GM18517 (cell line): ENCODE measurements at regions not wholly inside any gene's neighbourhood (a gene's known extent, or its start where the extent isn't known, plus 50 kb on each side); places are given as distances from the start of the nearest gene placed in this dataset.
"Not testable (repeated sequence)": the region's sequence is repeated elsewhere in the genome, so short reads cannot be mapped to it uniquely, and the experiment has no call there.

ENCODE experiments used
- ATAC-seq: cut with Tn5 transposase; IDR thresholded peaks from one replicate; pipeline ENCODE4 v1.9.1; 2021; ENCODE audit warnings: mild to moderate bottlenecking, moderate library complexity; ENCODE audit not compliant: unreplicated experiment

DNA sequence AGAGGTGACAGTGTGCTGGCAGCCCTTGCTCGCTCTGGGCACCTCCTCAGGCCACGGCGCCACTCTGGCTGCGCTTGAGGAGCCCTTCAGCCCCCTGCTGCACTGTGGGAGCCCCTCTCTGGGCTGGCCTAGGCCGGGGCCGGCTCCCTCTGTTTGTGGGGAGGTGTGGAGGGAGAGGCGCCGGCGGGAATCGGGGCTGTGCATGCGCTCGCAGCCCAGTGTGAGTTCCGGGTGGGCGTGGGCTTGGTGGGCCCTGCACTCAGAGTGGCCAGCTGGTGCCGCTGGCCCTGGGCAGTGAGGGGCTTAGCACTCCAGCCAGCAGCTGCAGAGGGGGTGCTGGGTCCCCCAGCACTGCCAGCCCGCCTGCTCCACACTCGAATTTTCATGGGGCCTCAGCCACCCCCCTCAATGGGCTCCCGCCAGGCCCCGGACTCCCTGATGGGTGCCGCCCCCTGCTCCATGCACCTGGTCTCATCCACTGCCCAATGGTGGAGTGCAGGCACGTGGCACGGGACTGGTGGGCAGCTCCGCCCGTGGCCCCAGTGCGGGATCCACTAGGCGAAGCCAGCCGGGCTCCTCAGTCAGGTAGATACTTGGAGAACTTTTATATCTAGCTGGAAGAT lies 96.7 kb upstream of the BET1 start:
- no peak for ATAC-seq

DNA sequence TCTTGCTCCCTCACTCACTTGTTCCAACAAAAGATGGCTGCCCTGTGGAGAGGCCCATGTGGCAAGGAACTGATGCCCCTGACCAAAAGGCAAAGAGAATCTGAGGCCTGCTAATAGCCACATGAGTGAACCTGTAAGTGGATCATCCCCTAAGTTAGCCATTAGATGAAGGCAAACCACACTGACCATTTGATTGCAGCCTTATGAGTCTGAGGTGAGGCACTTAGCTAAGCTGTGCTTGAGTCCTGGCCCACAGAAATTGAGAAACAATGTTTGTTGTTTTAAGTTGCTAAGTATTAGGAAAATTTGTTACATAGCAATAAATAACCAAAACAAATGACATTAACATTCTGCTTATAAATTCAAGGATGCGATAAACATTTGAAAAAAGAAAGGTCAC lies 100.1 kb upstream of the BET1 start:
- no peak for ATAC-seq

DNA sequence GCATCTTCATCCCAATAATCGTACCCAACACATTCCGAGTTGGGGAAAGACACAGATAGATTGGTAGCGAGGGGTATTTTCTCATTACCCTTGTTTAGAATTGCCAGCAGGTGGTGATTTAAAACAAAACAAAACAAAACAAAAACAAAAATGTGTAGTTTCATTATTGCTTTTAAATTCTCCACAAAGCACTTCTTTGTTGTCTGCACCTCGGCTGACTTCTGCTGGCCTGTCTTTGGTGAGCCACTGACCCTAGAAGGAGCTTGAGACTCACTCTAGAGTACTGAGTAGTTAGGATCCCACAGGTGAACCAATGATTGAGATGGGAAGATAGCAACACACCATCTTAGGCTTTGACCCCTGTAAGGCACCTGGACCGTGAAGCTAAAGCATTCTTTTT lies 105.4 kb upstream of the BET1 start:
- no peak for ATAC-seq

DNA sequence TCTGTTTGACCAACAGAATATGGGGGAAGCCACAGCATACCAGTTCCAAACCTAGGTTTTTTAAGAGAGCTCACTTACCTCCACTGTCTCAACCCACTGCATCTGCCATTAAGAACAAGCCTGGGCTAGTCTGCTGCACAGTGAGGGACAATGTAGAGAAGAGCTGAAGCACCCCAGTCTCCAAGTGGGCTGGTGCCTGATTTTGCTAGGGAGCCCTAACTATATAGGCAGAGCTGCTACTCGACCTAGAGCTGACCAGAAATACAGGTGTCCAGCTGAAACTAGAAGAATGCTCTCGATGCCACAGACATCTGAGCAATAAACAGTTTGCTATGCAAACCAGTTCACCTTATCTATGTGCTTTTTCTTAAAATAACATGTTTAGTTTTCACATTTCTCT lies 106.9 kb upstream of the BET1 start:
- ATAC-seq = peak; percentile 62

DNA sequence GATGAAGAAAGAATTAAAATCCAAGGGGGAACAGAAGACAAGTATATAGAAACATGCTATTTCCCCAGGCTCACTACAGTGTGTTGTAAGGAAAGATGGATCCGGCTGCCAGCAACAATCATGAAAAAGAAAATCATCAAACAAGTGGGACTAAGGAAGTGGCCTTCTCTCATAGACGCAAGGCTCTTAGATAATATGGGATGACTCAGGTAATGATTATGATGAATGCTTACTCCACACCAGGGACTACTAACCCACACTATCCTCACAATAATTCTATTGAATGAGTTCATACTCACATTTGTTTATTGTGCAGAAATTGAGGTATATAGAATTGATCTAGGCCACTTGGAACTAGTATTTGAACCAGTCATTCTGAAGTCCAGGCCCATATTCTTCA lies 111.2 kb upstream of the BET1 start:
- no peak for ATAC-seq

DNA sequence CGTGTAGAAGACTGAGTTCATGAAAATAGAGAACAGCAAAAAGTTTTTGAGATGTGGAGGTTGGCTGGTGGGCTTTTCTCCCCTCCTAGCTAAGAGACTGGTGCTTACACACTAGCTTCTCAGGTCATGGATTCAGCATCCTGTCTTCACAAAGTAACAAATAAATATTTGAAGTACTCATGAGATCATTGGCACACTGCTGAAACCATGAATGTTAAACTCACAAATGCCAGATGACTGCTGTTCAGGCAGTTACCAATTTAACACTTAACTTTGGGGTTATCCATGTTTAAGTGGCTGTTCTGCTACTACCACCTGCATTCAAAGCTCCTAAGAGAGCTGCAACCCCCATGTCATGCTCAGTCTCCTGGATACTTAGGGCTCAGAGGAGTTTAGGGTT lies 119.0 kb upstream of the BET1 start:
- no peak for ATAC-seq

DNA sequence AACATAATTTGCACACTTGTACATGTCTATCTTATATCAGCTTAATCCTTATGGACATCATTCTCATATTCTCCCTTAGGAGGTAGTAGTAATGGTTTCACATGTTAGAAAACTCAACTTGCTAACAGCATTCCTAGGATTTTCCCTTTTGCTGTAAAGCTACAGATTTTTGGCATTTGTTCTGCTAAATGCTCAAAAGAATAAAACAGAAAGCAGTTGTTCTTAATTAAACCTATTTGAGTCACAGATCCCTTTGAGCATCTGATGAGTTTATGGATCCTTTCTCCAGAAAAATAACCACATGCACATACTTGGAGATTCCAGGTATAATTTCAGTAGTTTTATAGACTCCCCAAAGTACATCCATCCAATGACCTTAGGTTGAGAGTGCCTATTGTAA lies 122.9 kb upstream of the BET1 start:
- ATAC-seq = no peak

DNA sequence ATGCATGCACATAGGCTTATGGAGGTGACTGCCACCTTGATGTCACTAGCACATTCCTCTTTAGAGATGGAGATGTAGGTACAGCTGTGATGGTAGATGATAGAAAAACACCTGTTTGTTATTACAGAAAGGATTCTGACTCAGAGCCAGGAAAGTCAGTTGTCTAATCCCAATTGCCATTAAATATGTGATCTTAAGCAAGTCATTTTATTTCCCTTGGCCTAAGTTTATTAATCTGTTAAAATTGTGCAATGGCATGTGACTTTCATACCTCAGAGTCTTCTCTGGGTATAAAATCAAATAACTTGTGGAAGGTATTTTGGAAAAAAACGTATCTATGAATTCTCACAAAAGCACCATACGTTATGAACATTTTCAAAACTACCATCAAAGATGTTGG lies 123.9 kb upstream of the BET1 start:
- ATAC-seq = no peak

DNA sequence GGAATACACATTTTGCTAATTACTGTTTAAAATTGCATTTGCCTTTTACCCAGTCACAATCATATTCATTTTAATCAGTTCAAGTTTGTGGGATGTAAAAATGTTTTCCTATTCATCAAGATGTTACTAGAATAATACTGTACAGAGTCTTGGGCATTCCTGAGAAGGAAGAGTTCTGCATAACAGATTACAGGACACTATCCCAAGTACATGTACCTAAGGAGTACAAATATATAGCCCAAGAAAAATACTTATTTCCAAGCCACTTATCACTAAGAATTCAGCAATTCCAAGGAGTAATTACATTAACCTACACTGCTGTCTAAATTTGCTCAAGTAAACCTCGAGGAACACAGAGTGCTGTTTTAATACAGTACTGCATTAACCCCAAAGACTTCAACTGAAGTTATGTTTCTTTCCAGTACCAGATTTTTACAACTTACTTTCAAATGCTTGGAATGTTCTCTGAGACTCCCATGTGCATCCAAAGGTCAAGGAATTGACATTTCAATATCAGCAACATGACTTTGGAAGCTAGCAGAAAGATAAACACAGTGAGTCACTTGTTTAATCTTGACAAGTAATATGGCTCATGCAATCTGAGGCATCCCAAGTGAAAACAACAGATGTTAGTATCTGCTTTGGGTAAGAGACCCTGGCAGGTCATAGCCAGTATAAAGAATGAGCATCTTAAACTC lies 125.4 kb upstream of the BET1 start:
- no peak for ATAC-seq

DNA sequence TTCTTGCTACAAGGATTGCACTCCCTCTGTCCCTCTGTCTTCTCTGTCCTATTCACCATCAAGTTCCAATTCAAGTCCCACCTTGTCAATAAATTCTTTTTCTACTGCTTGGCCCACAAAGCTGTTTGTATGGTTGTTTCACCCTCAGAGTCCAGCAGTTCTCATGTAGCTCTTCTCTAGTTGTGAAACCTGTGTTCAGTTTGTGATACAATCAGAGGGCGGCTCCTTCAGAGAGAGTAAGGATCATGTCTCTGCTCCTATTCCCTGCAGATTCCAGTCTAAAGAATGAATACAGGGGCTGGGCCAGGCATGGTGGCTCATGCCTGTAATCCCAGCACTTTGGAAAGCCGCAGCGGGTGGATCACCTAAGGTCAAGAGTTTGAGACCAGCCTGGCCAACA lies 126.6 kb upstream of the BET1 start:
- no peak for ATAC-seq

DNA sequence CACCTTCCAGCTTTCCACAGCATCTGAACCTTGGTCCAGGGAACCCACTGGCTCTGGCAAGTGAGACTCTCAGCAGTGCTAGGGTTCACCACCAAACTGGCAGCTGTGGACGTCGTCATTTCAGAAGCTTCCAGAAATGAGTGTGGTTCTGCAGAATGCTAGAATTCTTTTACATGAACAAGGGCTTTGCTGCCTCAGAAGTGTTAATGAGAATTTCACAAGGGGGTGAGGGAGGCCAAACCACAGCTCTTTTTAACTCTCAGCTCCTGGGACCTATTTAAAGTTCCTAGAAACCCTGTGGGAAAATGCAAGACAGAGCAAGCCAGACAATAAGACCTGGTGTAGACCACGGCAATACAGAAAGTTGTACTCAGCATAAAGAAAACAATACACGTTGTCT lies 129.3 kb upstream of the BET1 start:
- ATAC-seq = no peak

DNA sequence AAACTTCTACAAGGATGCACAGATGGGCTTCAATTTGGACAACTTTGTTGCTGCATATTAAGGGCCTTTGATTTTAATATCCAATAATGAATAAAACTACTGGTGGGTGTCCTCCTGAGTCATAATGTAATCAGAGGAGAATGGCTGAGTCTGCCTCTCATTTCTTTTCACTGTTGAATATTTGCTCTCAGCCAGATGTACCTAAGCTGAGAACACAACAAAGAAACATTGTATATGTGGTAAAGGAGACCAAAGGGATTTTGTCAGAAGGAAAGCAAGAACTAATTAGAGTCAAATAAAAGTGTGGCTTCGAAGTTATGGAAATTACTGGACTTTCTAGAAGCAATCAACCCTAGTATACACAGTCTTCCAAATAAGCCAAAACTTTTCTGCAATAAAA lies 131.0 kb upstream of the BET1 start:
- ATAC-seq = no peak

DNA sequence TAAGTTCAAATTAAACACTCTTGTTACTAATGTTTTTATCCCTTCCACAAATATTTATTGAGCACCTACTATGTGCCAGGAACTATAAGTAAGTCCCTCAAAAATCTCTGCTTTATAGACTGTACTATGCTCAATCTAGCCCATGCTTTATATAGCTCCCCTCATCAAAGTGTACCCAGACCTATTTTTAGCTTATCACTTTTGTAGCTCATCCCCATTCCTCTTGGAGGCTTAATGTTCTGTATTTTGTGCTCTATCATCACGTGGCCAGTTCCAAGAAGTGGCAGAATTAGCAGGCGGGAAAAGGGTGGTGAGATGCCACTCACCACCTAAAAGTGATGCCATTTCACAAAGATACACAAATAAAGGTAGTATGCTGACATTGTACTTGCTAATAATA lies 138.1 kb upstream of the BET1 start:
- ATAC-seq = no peak

DNA sequence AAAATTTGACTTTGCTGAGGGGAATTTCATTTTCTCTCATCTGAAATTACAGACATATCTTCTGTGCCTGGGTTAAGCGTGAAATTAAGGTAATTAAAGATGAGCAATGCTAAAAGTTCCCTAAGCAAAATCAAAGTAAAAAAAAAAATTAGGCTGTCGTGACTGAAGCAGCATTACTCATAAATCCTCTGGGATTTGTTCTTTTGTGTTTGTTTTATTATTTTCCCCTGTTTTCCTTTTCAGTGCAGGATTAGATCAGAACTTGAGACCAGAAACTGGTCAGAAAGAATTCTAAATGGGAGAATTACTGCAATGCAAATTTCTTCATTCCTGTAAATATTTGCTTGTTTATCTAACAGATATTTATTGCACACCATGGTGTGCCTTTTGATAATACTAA lies 141.4 kb upstream of the BET1 start:
- no peak for ATAC-seq

DNA sequence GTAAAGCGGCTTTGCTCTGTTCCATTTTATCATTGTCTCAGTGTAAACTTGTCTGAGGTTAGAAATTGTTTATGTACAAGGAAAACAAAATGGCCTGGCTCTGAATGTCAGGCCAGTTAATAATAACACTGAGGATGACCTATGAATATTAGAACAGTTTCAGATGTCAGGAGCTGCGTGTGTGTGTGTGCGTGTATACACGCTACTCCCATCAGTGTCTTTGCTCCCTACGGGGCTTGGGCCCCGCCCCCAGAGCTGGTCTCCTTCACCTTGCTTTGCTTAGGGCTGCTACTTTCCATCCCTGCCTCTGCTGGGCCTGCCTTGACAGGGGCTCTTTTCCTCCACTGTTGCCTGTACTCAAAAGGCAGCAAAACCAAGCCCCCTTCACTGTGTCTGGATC lies 142.3 kb upstream of the BET1 start:
- no peak for ATAC-seq

DNA sequence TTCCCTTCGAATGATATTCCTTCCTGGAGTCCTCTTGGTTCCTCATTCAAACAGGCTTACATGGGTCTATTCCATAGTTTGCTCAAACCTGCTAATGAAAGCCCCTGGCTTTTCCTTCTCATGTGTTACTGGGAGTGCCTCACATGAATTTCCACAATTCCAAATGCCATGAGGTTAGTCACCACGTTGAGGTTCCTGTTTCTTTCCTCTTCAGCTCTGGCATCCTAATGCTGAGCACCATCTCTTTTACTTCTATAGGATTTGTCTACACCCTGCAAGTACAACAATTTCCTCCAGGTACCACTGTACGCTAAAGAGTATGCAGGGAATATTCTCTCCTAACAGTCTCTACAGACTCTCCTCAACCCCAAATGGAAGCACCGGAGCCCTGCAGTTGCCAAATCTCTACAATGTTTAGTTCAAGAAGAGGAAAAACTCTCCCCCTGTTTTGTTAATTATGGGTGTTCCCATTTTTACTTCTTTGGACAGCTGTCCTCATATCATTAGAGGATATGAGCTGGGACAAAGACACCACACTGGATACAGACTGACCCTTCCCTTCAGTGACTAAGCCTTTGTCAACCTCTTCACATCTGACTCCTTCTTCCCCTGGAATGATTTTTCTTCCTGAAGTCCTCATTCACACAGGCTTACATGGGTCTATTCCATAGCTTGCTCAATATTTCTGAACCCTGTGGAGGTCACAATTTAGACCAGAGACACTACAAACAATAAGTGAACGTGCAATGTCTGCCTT lies 145.8 kb upstream of the BET1 start:
- ATAC-seq = no peak

DNA sequence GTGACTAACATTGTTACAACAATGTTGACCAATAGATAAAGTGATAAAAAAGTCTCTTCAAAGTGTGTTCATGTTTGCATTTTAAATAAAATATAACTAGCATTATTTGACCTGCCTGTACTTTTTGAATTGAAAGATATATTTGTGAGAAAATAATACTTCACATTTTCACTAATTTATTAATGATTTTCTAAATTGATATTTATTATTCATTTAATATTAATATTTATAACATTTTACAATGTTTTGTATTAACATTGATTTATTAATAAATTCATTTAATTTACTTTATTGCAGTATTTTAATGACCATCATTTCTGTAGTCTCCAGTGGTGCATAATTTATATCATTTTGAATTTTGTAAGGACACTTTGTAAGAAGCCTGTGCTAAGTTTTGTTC lies 150.0 kb upstream of the BET1 start:
- no peak for ATAC-seq

DNA sequence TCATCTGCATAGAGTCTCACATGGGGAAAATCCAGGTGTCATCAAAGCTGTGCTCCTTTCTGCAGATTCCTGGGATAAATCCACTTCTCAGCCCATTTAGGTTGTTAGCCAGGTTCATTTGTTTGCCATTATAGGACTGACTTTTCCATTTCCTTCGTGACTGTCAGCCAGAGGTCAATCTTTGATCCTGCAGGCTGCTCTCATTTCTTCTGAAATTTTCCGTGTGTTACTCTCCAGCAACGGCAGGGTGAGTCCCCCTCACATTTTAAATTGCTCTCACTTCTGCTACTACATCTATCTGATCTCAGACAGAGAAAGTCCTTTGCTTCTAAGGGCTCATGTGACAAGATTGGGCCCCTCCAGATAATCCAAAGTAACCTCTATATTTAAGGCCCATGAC lies 150.7 kb upstream of the BET1 start:
- no peak for ATAC-seq

DNA sequence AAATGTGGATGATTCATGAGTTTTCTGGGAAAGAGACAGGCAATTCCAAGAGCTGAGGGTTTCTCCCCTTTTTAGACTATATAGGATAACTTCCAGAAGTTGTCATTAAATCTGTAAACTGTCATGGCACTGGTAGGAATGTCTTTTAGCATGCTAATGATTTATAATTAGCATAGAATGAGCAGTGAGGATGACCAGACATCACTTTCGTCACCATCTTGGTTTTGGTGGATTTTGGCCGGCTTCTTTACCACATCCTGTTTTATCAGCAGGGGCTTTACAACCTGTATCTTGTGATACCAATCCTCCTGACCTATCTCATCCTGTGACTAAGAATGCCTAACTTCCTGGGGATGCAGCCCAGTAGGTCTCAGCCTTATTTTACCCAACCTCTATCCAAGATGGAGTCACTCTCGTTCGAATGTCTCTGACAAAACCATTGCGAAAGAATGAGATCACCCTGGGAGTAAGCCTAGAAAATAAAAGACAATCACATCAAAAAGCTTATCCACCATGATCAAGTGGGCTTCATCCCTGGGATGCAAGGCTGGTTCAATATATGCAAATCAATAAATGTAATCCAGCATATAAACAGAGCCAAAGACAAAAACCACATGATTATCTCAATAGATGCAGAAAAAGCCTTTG lies 153.6 kb upstream of the BET1 start:
- ATAC-seq = not testable (repeated sequence)

DNA sequence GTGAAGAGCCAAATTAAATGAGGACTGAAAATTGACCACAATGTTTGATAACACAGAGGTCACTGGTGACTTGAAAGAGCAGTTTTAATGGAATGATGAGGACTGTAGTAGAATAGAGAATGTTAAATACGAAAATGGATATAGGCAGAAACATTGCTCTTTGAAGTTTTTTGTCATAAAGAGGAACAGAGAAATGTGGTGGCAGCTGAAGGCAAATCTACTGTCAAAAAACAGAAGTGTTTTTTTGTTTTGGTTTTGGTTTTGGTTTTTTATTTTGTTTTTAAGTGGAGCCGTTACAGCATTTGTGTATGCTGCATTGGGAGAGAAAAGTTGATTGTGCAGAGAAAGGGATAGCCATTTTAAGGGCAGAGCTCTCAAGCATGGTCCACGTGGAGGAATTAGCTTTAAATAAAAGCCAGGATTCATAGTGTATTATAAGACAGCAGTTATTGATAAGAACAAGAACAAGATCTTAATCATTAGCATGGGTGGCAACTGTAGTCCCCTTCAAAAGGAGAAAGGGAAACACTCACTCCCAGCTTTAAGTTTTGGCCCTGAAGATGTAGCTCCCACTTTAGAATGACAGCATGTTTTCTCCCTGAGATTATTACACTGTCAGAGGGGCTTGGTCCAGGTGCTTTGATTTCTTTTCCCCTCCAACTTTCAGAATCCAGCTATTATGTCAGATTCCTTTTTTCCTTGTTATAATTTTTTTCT lies 156.7 kb upstream of the BET1 start:
- ATAC-seq = peak; percentile 98

DNA sequence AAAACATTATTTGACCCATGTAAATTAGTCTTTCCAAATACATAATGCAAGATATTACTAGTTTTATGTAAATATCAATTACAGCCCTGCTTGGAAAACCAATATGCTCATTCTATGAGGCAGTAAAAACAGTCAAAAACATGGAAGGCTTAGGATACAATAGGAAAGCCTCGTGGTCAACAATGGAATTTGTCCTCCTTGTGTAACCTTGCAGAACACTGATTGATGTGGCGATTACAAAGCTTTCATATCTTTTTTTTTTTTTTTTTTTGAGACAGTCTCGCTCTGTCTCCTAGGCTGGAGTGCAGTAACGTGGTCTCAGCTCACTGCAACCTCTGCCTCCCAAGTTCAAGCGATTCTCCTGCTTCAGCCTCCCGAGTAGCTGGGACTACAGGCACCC lies 157.3 kb upstream of the BET1 start:
- no peak for ATAC-seq
